ENCODE measurements at regions not wholly inside any gene's neighbourhood (a gene's known extent, or its start where the extent isn't known, plus 50 kb on each side); places are given as distances from the start of the nearest gene placed in this dataset.

- DNase-seq, result no peak
- H3K27me3 ChIP-seq, result no peaks in the 10 kb centered on the region
- no peaks in the 10 kb centered on the region for H3K36me3 ChIP-seq
- TF ChIP-seq CTCF (IDR thresholded peaks at IDR 0.05), result no peak
- no peak overlapping the region for H3K4me3 ChIP-seq
- no peak for ATAC-seq
- H3K27ac ChIP-seq, result peak overlapping the region; percentile 58
- intact Hi-C loops (cut with DNase I), result no loop called here
- H3K9me3 ChIP-seq, result no peaks in the 10 kb centered on the region
- H3K4me1 ChIP-seq, result peaks cover 22% of the 10 kb centered on the region
Measured at GRCh38 chr14:89720076-89720687, 234.3 kb downstream of the EFCAB11 start.

GRCh38 chr14:89719366-89720075 lies 235.0 kb downstream of the EFCAB11 start:
- no peak overlapping the region for H3K27ac ChIP-seq
- ATAC-seq (peak; percentile 60), DNase-seq (no peak)

GRCh38 chr14:89708982-89709625 lies 245.4 kb downstream of the EFCAB11 start:
- Histone ChIP-seq H3K27me3 (no peaks in the 10 kb centered on the region), H3K36me3 (no peaks in the 10 kb centered on the region), H3K9me3 (no peaks in the 10 kb centered on the region), H3K4me3 (no peak overlapping the region), H3K27ac (no peak overlapping the region), H3K4me1 (no peaks in the 10 kb centered on the region)
- no peak for DNase-seq
- ATAC-seq, result no peak
- no peak for TF ChIP-seq CTCF (IDR thresholded peaks at IDR 0.05)
- intact Hi-C loops (cut with DNase I), result no loop called here

More at GRCh38 chr14:89719366-89720075, 235.0 kb downstream of the EFCAB11 start:
- Histone ChIP-seq H3K36me3 (no peaks in the 10 kb centered on the region), H3K4me1 (peaks cover 22% of the 10 kb centered on the region), H3K4me3 (no peak overlapping the region), H3K9me3 (no peaks in the 10 kb centered on the region), H3K27me3 (no peaks in the 10 kb centered on the region)
- TF ChIP-seq CTCF (IDR thresholded peaks at IDR 0.05), result no peak
- intact Hi-C loops (cut with DNase I), result no loop called here

- DNase-seq (no peak), ATAC-seq (no peak)
- no peak overlapping the region for H3K4me3 ChIP-seq
- H3K4me1 ChIP-seq, result peaks cover 4% of the 10 kb centered on the region
- H3K27me3 ChIP-seq, result no peaks in the 10 kb centered on the region
- TF ChIP-seq CTCF (IDR thresholded peaks at IDR 0.05), result no peak
- H3K27ac ChIP-seq, result no peak overlapping the region
- H3K9me3 ChIP-seq, result no peaks in the 10 kb centered on the region
- no peaks in the 10 kb centered on the region for H3K36me3 ChIP-seq
- intact Hi-C loops (cut with DNase I), result no loop called here
Measured at GRCh38 chr14:89707086-89707485, 247.4 kb downstream of the EFCAB11 start.

- Histone ChIP-seq H3K9me3 (no peaks in the 10 kb centered on the region), H3K27ac (no peak overlapping the region), H3K4me1 (peaks cover 11% of the 10 kb centered on the region), H3K27me3 (no peaks in the 10 kb centered on the region), H3K36me3 (no peaks in the 10 kb centered on the region), H3K4me3 (no peak overlapping the region)
- DNase-seq (no peak), ATAC-seq (no peak)
- no peak for TF ChIP-seq CTCF (IDR thresholded peaks at IDR 0.05)
- intact Hi-C loops (cut with DNase I), result no loop called here
Measured at GRCh38 chr14:89702876-89703200, 251.7 kb downstream of the EFCAB11 start.

All from upper lobe of right lung (tissue), 1 donor.